GM12865 (cell line): ENCODE measurements at regions not wholly inside any gene's neighbourhood (a gene's known extent, or its start where the extent isn't known, plus 50 kb on each side); places are given as distances from the start of the nearest gene placed in this dataset.

Experiments used
- DNase-seq: peaks from one replicate; pipeline ENCODE4 v3.0.0; 2010; ENCODE audit warnings: low read depth
- H3K4me3 ChIP-seq: 2 replicates; pipeline ENCODE4 v1.5.1; 2011; ENCODE audit warnings: mild to moderate bottlenecking, low read depth, low read length, control low read depth
- CTCF ChIP-seq: IDR thresholded peaks from 2 replicates; pipeline ENCODE4 v1.5.1; 2011; ENCODE audit warnings: low read length, control low read depth, low read depth, inconsistent platforms; ENCODE audit not compliant: insufficient read depth; ENCODE audit errors: missing control alignments

GRCh38 chr7:24472093-24472492, 101.2 kb upstream of the PALS2 start:
- H3K4me3 ChIP-seq, result no peak overlapping the region
- TF ChIP-seq CTCF, result no peak
- DNase-seq, result no peak

DNA sequence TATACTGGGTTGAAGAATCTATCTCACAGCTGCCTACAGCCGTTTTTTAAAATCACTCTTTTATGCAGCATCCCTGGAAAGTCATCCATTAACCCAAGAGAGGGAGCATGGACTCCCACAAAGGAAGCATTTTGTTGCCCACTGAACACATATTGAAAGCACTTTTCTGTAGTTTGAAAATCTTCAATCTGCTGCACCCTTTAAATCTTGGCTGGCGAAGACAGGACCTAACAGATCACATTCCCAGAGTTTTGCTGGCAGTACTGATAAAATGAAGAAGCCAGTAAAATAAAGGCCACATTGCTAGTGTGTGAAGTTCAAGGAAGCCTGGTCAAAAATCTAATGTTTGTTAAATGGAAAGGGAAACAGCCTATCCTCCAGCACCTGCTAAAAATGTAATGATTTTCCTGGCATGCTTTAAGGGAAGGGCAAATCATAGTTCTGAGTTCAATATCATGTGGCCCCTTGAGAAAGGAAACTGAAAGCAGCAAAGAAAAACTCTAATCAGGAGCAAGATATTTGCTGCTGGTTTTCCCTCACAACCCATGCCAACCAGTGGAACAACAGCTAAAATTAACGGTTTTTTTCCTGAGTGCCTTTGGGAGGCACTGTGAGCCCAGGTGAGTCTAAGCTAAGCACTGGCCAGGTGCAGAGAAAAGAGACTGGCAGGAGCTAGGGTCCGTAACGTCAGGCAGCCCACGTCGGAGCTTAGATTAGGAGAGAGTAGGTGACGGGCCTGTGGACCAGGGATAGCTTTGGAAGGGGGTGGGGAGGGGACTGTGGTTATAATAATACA, 97.9 kb upstream of the PALS2 start:
- H3K4me3 ChIP-seq, result no peak overlapping the region
- no peak for TF ChIP-seq CTCF
- DNase-seq, result no peak

- no peak for TF ChIP-seq CTCF
- no peak overlapping the region for H3K4me3 ChIP-seq
- DNase-seq, result no peak
Measured at GRCh38 chr7:24476227-24476626, 97.0 kb upstream of the PALS2 start.

DNA sequence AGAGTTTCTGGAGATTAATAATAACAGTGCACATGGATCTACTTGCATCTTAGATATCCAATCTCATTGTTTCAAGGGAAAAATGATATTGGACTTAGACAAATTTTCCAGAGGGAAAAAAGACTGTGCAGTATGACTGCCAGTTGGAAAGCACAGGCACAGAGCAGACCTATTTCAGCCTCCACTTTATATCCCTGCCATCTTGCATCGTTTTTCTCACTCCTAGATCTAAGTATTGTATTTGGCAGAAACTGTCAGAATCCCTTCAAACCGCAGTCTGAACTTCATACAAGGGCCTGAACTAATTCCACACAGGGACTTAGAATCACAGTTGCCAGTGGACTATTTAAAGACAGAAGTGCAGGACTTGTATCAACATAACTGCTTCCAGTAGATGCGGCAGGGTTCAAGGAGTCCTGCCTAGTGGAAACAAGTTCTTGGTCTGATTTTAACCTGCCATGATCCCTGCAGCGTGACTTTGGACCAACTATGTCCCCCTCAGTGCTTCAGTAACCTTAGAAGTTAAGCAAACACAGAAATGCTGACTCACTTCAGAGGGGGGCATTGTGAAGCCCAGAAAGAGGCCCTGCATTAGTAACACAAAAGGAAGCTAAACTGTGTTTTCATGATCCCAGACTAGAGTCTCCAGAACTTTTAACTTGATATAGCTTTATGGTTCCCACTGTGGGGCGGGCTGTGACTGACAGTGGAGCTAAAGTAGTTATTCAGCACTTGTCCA, 95.7 kb upstream of the PALS2 start:
- DNase-seq, result no peak
- no peak for TF ChIP-seq CTCF
- H3K4me3 ChIP-seq, result no peak overlapping the region

DNA sequence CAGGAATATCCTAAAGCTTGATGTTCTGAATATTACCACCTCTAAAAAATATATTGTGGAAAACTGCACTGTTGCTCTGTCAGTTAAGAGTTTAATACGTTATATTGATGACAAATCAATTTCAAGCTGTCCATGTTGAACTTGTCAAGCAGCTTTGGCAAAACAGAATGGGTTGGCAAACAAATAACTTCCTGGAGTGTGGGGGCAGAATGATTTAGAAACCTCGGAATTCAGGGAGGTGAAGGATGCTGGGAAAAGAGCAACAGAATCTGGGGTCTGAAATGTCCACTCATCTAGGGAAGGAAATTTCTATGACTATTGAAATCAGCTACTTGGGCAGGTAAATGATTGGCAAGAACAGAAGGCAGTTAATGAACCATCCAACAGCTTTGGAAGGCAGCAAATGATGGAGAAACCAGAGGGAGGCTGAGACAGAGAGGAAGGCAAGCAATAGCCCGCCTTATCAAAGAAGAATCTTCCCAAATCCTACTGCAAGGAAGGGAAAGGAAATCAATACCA, 95.1 kb upstream of the PALS2 start:
- no peak for TF ChIP-seq CTCF
- no peak for DNase-seq
- H3K4me3 ChIP-seq, result no peak overlapping the region

- no peak overlapping the region for H3K4me3 ChIP-seq
- no peak for TF ChIP-seq CTCF
- no peak for DNase-seq
Measured at GRCh38 chr7:24480501-24480900, 92.8 kb upstream of the PALS2 start.

DNA sequence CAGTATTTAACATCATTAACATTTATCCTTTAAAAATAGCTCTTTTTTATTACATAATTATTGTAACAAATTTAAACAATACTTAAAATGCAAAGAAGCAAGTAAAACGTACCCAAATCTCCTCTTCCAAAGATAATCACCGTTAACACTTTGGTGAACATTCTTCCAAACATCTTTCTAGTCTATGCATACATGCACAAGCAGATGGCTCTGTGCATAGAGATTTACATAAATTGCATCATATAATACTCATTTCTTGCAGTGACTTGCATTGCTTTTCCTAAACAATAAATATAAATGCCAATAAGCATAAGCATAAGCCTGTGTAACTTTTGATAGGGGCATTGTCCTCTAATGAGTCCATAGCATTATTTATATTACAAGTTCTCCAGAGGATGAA, 89.4 kb upstream of the PALS2 start:
- no peak for DNase-seq
- TF ChIP-seq CTCF, result no peak
- H3K4me3 ChIP-seq, result no peak overlapping the region
